ENCODE measurements at regions not wholly inside any gene's neighbourhood (a gene's known extent, or its start where the extent isn't known, plus 50 kb on each side); places are given as distances from the start of the nearest gene placed in this dataset.

GRCh38 chr9:2281031-2281802, 266.1 kb downstream of the SMARCA2 start:
- WGBS = 76% methylated on average over 13 of the region's 13 CpGs
- H3K9me3 ChIP-seq (ENCODE audit: control insufficient read depth, low read length) = no peaks in the 10 kb centered on the region
- no peaks in the 10 kb centered on the region for H3K27me3 ChIP-seq (ENCODE audit: control insufficient read depth, insufficient read depth)
- no peak overlapping the region for H3K4me3 ChIP-seq (ENCODE audit: low read length)
- DNase-seq = no peak
- no peak overlapping the region for H3K27ac ChIP-seq (ENCODE audit: low read length)
- H3K4me1 ChIP-seq (ENCODE audit: control insufficient read depth, insufficient read depth, low read length) = no peaks in the 10 kb centered on the region
- no peak for ATAC-seq
- intact Hi-C loops (cut with DNase I) = no loop called here

- no peak for DNase-seq
- intact Hi-C loops (cut with DNase I) = no loop called here
Measured at GRCh38 chr9:2281803-2282185, 266.6 kb downstream of the SMARCA2 start.

GRCh38 chr9:2284770-2285169, 269.6 kb downstream of the SMARCA2 start:
- ATAC-seq (no peak), DNase-seq (no peak)
- WGBS = 96% methylated on average over 1 of the region's 1 CpG
- Histone ChIP-seq H3K9me3 (ENCODE audit: control insufficient read depth, low read length) (no peaks in the 10 kb centered on the region), H3K27me3 (ENCODE audit: control insufficient read depth, insufficient read depth) (no peaks in the 10 kb centered on the region), H3K27ac (ENCODE audit: low read length) (no peak overlapping the region), H3K4me3 (ENCODE audit: low read length) (no peak overlapping the region), H3K4me1 (ENCODE audit: control insufficient read depth, insufficient read depth, low read length) (no peaks in the 10 kb centered on the region)
- intact Hi-C loops (cut with DNase I) = no loop called here

More at GRCh38 chr9:2281803-2282185, 266.6 kb downstream of the SMARCA2 start:
- H3K4me1 ChIP-seq (ENCODE audit: control insufficient read depth, insufficient read depth, low read length) = no peaks in the 10 kb centered on the region
- ATAC-seq = no peak
- H3K27ac ChIP-seq (ENCODE audit: low read length) = no peak overlapping the region
- WGBS = 74% methylated on average over 2 of the region's 2 CpGs
- H3K9me3 ChIP-seq (ENCODE audit: control insufficient read depth, low read length) = no peaks in the 10 kb centered on the region
- no peaks in the 10 kb centered on the region for H3K27me3 ChIP-seq (ENCODE audit: control insufficient read depth, insufficient read depth)
- no peak overlapping the region for H3K4me3 ChIP-seq (ENCODE audit: low read length)

GRCh38 chr9:2285416-2286332, 270.5 kb downstream of the SMARCA2 start:
- Histone ChIP-seq H3K4me1 (ENCODE audit: control insufficient read depth, insufficient read depth, low read length) (no peaks in the 10 kb centered on the region), H3K27ac (ENCODE audit: low read length) (no peak overlapping the region), H3K9me3 (ENCODE audit: control insufficient read depth, low read length) (no peaks in the 10 kb centered on the region), H3K27me3 (ENCODE audit: control insufficient read depth, insufficient read depth) (no peaks in the 10 kb centered on the region), H3K4me3 (ENCODE audit: low read length) (no peak overlapping the region)
- DNase-seq (no peak), ATAC-seq (no peak)
- intact Hi-C loops (cut with DNase I) = no loop called here
- WGBS = 86% methylated on average over 10 of the region's 10 CpGs

GRCh38 chr9:2286333-2286705, 271.2 kb downstream of the SMARCA2 start:
- 91% methylated on average over 1 of the region's 1 CpG for WGBS
- ATAC-seq (no peak), DNase-seq (no peak)
- intact Hi-C loops (cut with DNase I) = no loop called here
- H3K27me3 ChIP-seq (ENCODE audit: control insufficient read depth, insufficient read depth) = no peaks in the 10 kb centered on the region
- H3K9me3 ChIP-seq (ENCODE audit: control insufficient read depth, low read length) = no peaks in the 10 kb centered on the region
- no peak overlapping the region for H3K4me3 ChIP-seq (ENCODE audit: low read length)
- H3K4me1 ChIP-seq (ENCODE audit: control insufficient read depth, insufficient read depth, low read length) = no peaks in the 10 kb centered on the region
- H3K27ac ChIP-seq (ENCODE audit: low read length) = no peak overlapping the region

GRCh38 chr9:2286825-2287455, 271.8 kb downstream of the SMARCA2 start:
- DNase-seq = no peak
- intact Hi-C loops (cut with DNase I) = no loop called here
- Histone ChIP-seq H3K4me3 (ENCODE audit: low read length) (no peak overlapping the region), H3K4me1 (ENCODE audit: control insufficient read depth, insufficient read depth, low read length) (no peaks in the 10 kb centered on the region), H3K27me3 (ENCODE audit: control insufficient read depth, insufficient read depth) (no peaks in the 10 kb centered on the region), H3K27ac (ENCODE audit: low read length) (no peak overlapping the region), H3K9me3 (ENCODE audit: control insufficient read depth, low read length) (no peaks in the 10 kb centered on the region)
- 84% methylated on average over 5 of the region's 5 CpGs for WGBS
- ATAC-seq = no peak

DNA sequence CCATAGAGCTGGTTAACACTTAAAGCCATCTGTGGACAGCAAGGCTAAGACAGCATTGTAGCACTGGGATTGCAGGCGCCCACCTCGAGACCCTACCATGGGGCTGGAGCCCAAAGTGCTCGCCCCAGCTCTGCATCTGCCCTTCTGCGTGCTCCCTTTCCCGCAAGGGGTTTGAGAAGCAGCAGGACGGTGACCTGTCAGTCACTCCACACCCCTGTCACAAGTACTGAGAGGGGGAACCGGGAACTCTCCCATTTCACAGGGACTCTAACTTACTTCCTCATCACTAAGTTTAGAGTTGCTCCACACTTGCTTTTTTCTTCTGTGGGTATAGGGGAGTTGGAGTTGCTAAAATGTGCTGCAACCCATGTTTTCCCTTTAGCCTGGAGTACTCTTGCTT, 273.2 kb downstream of the SMARCA2 start:
- H3K9me3 ChIP-seq (ENCODE audit: control insufficient read depth, low read length) = no peaks in the 10 kb centered on the region
- H3K4me3 ChIP-seq (ENCODE audit: low read length) = no peak overlapping the region
- no peak for ATAC-seq
- intact Hi-C loops (cut with DNase I) = no loop called here
- no peaks in the 10 kb centered on the region for H3K27me3 ChIP-seq (ENCODE audit: control insufficient read depth, insufficient read depth)
- no peak for DNase-seq
- no peak overlapping the region for H3K27ac ChIP-seq (ENCODE audit: low read length)
- H3K4me1 ChIP-seq (ENCODE audit: control insufficient read depth, insufficient read depth, low read length) = no peaks in the 10 kb centered on the region
- 92% methylated on average over 7 of the region's 7 CpGs for WGBS

DNA sequence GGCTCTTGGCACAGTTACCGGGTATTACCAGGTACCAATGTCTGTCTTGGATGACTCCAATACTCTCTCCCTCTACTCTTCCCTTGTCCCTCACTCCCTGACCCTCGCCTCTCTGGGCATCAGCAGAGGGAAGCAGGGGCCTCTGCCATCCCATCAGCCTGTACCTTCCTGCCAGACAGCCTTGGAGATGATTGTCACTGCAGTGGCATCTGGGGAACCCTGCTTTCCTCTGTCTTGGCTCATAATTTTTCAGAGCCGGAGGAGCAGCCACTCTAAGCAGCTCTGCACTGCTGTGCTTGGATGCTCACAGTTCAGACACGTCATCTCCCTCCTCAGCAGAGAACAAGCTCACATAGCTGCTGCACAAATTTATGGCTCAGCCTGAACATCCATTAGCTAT, 274.1 kb downstream of the SMARCA2 start:
- 79% methylated on average over 4 of the region's 4 CpGs for WGBS
- H3K4me3 ChIP-seq (ENCODE audit: low read length) = no peak overlapping the region
- ATAC-seq (no peak), DNase-seq (no peak)
- H3K27me3 ChIP-seq (ENCODE audit: control insufficient read depth, insufficient read depth) = no peaks in the 10 kb centered on the region
- no peak overlapping the region for H3K27ac ChIP-seq (ENCODE audit: low read length)
- H3K9me3 ChIP-seq (ENCODE audit: control insufficient read depth, low read length) = no peaks in the 10 kb centered on the region
- intact Hi-C loops (cut with DNase I) = no loop called here
- no peaks in the 10 kb centered on the region for H3K4me1 ChIP-seq (ENCODE audit: control insufficient read depth, insufficient read depth, low read length)

- DNase-seq = no peak
- no peak for ATAC-seq
- Histone ChIP-seq H3K27ac (ENCODE audit: low read length) (no peak overlapping the region), H3K4me1 (ENCODE audit: control insufficient read depth, insufficient read depth, low read length) (no peaks in the 10 kb centered on the region), H3K27me3 (ENCODE audit: control insufficient read depth, insufficient read depth) (no peaks in the 10 kb centered on the region), H3K4me3 (ENCODE audit: low read length) (no peak overlapping the region), H3K9me3 (ENCODE audit: control insufficient read depth, low read length) (no peaks in the 10 kb centered on the region)
- 33% methylated on average over 1 of the region's 1 CpG for WGBS
- intact Hi-C loops (cut with DNase I) = no loop called here
Measured at GRCh38 chr9:2290382-2290781, 275.2 kb downstream of the SMARCA2 start.

DNA sequence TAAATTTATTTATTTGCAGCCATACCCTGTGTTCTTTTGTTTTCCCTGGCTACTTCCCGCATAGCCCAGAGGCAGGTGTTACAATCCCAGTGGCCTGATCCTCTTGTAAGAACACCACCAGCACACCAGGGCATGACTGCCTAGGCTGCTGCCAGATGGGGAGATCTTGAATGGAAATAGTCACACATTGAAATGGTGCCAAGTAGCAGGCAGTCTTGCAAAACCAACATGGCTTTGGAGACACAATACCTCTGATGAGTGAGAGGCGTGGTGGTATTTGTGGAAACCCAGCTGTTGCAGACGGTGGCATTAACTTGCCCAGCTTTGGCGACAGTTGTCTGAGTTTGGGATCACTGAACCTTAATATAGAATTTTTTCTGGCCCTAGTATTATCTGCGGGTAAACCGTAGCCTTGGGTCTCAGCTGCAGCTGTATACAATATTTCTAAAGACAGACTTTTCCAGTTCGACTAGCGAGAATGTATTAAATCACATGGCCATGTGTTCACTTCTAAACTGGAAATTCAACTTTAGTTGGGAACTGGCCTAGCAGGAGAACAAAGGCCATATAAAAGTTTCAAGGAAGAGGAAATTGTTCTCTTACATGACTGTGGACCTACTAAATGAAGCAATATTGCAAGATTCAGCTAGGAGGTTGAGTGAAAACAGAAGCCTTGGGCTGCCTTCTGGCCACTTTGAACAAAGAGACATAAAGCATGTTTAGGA, 277.0 kb downstream of the SMARCA2 start:
- Histone ChIP-seq H3K27ac (ENCODE audit: low read length) (no peak overlapping the region), H3K9me3 (ENCODE audit: control insufficient read depth, low read length) (no peaks in the 10 kb centered on the region), H3K27me3 (ENCODE audit: control insufficient read depth, insufficient read depth) (no peaks in the 10 kb centered on the region), H3K4me3 (ENCODE audit: low read length) (no peak overlapping the region), H3K4me1 (ENCODE audit: control insufficient read depth, insufficient read depth, low read length) (no peaks in the 10 kb centered on the region)
- intact Hi-C loops (cut with DNase I) = no loop called here
- WGBS = 93% methylated on average over 8 of the region's 8 CpGs
- ATAC-seq (peak; percentile 34 to 48), DNase-seq (peak in 1 of 3 donors; percentile 32)
